ENCODE measurements at regions not wholly inside any gene's neighbourhood (a gene's known extent, or its start where the extent isn't known, plus 50 kb on each side); places are given as distances from the start of the nearest gene placed in this dataset.
"Not testable (repeated sequence)": the region's sequence is repeated elsewhere in the genome, so short reads cannot be mapped to it uniquely, and the experiment has no call there.

DNA sequence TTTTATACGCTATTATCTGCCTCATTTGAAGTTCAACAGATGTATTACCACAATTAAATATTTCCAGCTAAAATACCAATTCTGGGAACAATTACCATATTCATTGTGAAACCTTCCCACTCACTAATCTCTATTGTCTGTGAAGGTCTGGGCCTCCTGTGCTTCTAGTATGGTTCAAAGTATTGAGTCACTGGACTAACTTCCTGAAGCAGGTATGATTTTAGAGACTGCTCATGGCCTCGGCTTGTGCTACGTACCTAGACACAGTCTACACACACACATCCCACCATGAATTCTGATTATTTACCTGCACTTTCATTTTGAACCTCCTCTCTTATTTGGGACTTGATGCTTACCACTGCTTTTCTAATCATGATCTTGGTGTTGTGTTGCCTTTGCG lies 180.7 kb upstream of the EPHA4 start:
- no peak for DNase-seq

DNA sequence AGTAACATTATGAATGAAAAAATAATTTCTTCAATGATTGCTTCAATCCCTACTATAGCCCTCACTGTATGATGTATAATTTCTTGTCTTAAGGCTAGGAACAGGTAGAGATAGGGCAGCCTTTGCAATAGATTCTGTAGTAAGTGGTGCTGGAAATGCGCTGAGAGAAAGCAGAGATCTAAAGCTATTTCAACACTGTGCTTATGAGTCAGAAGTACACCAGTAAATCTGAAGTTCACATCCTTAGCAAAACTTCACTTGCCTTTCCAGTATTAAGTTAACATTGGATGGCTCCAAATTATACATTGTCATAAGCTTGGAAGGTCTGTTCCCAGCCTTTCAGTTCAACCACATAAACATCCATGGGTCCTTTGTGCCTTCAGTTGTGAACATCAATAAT lies 178.2 kb upstream of the EPHA4 start:
- DNase-seq = no peak

GRCh38 chr2:221747289-221747972 lies 175.3 kb upstream of the EPHA4 start:
- DNase-seq = no peak

DNA sequence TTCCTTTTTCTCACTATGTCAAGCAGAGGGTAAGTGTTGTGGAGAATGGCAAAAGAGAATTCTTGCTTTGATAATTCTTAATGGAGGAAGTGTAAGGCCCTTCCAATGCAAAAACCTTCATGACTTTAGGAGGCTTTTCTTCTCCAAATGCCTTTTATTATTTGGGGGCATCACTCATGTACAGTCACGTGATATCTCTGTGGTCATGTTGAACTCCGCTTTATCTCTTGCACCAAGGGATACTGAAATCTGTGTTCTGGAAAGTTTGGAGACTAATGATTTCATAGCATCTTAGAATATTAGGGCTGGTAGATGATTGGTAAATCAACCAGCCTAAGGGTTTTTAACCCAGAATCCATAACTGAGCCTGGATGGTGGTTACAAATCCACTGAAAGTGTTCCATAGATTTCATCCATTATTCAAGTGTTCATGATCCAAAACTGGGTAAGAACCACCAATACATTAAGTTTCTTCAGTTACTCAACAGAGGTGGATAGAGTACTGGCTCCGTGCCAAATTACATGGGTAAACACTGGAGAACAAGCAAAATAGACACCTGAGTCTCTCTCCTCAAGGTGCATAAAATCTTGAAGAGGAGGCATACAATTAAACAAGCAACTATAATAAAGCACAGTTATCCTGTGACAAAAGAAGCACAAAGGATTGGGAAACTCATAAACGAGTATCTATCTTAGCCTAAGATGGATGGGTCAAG lies 169.6 kb upstream of the EPHA4 start:
- DNase-seq = peak; percentile 56

- DNase-seq = peak; percentile 1
Observed at GRCh38 chr2:221731432-221732145, 159.5 kb upstream of the EPHA4 start.

GRCh38 chr2:221726894-221727513 lies 154.9 kb upstream of the EPHA4 start:
- DNase-seq = no peak

- no peak for DNase-seq
Observed at GRCh38 chr2:221724631-221725203, 152.6 kb upstream of the EPHA4 start.

GRCh38 chr2:221724117-221724516 lies 152.0 kb upstream of the EPHA4 start:
- DNase-seq = not testable (repeated sequence)

DNA sequence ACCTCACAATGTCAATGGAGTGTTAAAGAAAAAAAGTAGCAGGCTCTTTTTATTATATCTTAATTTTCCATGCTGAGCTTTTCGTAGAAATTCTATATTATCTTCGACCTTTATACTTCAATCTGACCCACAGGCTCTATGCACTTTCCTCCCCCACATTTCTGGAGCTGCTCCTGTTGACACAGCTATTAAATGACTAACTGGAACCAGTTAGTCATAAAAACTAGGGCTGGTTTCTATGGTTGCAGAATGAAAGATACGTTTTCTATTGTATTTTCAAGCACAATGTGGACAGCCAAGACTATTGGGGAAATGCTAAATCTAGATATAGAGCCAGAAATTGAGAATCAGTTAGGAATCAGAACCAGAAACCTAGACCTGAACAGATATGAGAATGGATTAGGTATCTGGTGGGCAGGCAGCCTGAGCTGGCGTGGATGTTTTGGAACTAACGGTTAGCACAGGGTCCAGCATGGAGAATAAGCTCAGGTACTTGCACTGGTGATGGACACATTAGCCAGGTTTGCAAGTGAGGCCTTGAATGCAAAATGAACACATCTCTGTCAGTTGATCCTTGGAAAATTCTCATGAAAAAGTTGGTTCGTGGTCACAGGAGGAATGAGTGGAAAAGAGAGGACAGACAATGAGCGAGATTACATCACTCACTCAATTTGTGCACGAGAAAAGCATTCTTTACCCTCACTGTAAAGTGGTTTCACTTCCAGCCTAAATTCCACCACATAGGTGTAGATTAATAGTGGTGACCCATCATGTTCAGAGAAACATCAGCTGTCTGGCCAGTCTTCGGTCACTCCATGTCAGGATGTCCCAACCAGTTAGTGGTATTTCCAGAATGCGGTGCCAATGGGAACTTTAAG lies 144.6 kb upstream of the EPHA4 start:
- peak; percentile 45 for DNase-seq

GRCh38 chr2:221715523-221716247 lies 143.6 kb upstream of the EPHA4 start:
- peak; percentile 36 for DNase-seq

DNA sequence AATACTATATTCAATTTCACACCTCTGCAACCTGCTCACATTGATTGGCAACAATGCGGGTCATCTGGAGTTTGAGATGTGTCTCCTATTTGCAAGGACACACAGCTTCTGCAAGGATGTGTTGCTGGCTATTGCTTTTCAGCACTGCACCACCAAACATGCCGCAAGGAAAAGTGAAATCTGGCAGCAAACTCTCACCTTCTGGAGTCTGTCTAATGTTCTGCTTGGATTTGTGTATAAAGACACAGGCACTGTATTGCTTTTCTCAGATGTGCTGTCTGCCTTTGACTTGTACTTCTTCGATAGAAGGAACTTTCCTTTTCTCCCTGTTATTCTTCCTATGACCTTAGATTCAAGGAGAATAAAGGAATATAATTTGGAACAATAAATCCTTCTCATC lies 138.6 kb upstream of the EPHA4 start:
- DNase-seq = no peak

- no peak for DNase-seq
Observed at GRCh38 chr2:221708902-221709301, 136.8 kb upstream of the EPHA4 start.

DNA sequence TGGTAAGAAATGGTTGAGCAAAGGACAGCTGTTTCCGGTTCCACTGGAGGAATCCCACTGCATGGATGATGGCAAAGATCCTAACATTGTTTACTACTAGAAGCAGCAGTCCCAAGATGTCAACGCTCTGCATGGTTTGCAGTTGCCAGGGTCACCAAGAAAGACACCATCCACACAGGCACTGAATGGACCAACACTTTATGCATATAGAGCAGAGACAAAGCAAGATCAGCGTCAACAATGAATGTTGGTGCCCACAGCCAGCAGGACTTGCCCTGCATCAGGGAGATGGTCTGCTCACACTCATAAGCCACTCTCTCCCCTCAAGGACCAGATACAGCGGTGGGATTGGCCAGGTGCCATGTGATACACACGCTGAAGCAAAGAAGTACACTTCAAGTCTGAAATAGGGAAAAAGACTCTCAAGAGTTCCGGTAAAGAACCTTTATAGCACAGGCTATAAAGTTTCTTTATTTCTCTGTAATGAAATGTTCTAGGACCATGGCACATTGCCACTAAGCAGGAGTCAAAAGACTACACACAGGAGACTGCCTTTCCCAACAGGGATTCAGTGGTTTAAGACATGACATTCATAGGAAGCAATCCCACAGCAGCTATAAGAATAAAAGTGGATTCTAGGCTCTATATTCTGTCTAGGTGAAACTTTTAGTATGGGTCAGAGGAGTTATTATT lies 133.2 kb upstream of the EPHA4 start:
- no peak for DNase-seq

DNA sequence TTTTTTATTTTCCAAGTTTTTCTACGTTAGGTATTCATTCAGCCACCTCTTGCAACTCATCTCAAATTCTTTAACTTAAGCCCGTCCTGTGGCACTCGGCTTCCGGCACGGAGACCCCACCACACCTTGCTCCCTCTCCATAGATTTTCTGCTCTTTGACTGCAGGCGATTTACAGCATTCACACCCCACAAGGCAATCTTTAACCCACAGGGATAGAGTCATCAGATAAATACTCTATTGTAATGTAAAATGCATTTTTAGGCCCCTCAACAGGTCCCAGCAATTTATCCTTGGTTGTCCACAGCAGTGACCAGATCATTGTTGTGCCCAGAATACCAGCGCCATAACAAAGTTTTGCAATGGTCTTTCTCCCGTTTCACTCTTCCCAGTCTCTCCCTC lies 132.3 kb upstream of the EPHA4 start:
- no peak for DNase-seq

GRCh38 chr2:221693365-221693764 lies 121.3 kb upstream of the EPHA4 start:
- no peak for DNase-seq

DNA sequence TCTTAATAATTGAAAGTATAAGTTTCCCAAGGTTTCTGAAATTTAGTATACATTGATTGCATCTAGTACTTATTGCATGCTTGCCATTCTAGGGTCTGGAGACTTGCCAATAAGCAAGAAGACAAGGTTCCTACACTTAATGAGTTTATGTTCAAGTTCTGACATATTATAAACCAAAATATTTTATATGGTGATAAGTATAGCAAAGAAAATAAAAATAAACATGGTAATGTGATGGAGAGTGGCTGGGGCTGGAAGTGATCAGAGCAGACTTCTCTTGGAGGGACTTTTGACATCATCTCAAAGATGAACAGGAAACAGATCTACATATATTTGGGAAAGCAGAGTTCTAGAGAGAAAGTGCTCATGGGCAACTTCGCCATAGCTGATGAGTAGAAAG lies 119.5 kb upstream of the EPHA4 start:
- DNase-seq = no peak

DNA sequence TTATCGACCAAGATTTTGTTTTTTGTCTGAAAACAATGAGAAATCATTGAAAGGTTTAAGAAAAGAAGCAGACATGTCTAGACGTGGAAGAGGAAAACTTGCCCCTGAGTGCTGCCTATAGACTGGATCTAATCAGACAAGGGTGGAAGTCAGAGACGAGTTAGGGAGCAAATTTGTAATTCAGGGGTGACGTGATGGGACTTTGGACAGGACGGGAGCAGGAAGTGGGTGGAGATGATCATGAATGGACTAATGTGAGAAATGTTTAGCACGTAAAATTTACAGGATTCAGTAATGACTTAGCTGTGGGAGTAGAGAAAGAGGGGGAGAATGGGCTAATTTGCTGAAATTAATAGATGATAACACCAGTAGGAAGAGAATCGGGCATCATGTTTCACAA lies 117.0 kb upstream of the EPHA4 start:
- DNase-seq = no peak

DNA sequence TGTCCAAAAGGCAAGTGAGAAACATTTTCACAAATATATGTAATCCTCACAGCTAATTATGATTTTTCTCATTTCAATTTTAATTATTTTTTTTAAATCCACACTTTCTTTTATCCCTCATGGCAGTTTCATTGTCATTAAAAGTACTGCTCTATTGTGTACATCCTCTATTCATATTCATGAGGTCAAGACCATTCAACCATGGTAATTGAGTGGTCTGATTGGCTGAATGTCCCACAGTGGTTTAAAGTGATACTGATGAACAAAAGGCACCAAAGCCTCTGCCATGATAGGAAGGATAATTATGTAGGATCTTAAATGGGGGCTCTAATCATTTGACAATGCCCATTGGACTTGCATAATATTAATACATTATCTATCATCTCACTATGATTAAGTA lies 108.4 kb upstream of the EPHA4 start:
- DNase-seq = peak; percentile 23

- no peak for DNase-seq
Observed at GRCh38 chr2:221677688-221678087, 105.6 kb upstream of the EPHA4 start.

- DNase-seq = no peak
Observed at GRCh38 chr2:221676566-221677172, 104.6 kb upstream of the EPHA4 start.

Data from NCI-H69 (cell line).